Adrenal gland (tissue), 5 donors: ENCODE measurements at regions not wholly inside any gene's neighbourhood (a gene's known extent, or its start where the extent isn't known, plus 50 kb on each side); places are given as distances from the start of the nearest gene placed in this dataset.

Experiments used
- POLR2A ChIP-seq, 2 donors: fragments of 450-650 bp; IDR thresholded peaks; one replicate each; pipeline ENCODE4 v1.6.1; 2017; ENCODE audit warnings: antibody characterized with exemption in 2 of 2, mild to moderate bottlenecking in 2 of 2, moderate library complexity in 1 of 2
- TF ChIP-seq, protein P1 (sequence below), 6 experiments: fragments of 450-650 bp in 4 of 6; fragments of 200-600 bp in 2 of 6; sonication (generic) in 1 of 6; IDR thresholded peaks; 1 replicate in 5 of 6; 2 replicates in 1 of 6; pipeline versions ENCODE4 v1.5.1 to v1.8.0; 2016 to 2021; ENCODE audit warnings: antibody characterized with exemption in 6 of 6, mild to moderate bottlenecking in 2 of 6, moderate library complexity in 1 of 6
- donor health status: DM: no; HTN: no; CAD: no.

GRCh38 chr1:67947114-67947513 lies 103.3 kb downstream of the DIRAS3 start:
- TF ChIP-seq, protein P1, sequence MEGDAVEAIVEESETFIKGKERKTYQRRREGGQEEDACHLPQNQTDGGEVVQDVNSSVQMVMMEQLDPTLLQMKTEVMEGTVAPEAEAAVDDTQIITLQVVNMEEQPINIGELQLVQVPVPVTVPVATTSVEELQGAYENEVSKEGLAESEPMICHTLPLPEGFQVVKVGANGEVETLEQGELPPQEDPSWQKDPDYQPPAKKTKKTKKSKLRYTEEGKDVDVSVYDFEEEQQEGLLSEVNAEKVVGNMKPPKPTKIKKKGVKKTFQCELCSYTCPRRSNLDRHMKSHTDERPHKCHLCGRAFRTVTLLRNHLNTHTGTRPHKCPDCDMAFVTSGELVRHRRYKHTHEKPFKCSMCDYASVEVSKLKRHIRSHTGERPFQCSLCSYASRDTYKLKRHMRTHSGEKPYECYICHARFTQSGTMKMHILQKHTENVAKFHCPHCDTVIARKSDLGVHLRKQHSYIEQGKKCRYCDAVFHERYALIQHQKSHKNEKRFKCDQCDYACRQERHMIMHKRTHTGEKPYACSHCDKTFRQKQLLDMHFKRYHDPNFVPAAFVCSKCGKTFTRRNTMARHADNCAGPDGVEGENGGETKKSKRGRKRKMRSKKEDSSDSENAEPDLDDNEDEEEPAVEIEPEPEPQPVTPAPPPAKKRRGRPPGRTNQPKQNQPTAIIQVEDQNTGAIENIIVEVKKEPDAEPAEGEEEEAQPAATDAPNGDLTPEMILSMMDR (IDR thresholded peaks at IDR 0.05) = no peak
- TF ChIP-seq POLR2A (IDR thresholded peaks at IDR 0.05) = no peak
